Endodermal cell (in vitro differentiated cells): ENCODE measurements at regions not wholly inside any gene's neighbourhood (a gene's known extent, or its start where the extent isn't known, plus 50 kb on each side); places are given as distances from the start of the nearest gene placed in this dataset.

Source experiments
- DNase-seq: peaks from one replicate; pipeline ENCODE4 v3.0.0-alpha.2; 2017
- H3K27ac ChIP-seq: 2 replicates; pipeline ENCODE4 v1.5.1; 2013; ENCODE audit warnings: mild to moderate bottlenecking, low read depth, low read length, moderate library complexity
- H3K27me3 ChIP-seq: 2 replicates; pipeline ENCODE4 v1.6.1; 2013; ENCODE audit warnings: mild to moderate bottlenecking, low read length, moderate library complexity; ENCODE audit not compliant: insufficient read depth, control insufficient read depth, poor library complexity, severe bottlenecking
- H3K36me3 ChIP-seq: 2 replicates; pipeline ENCODE4 v1.7.0; 2013; ENCODE audit warnings: mild to moderate bottlenecking, low read length, moderate library complexity; ENCODE audit not compliant: control insufficient read depth, insufficient read depth
- H3K4me1 ChIP-seq: one replicate; pipeline ENCODE4 v1.7.0; 2013; ENCODE audit warnings: low read length; ENCODE audit not compliant: control insufficient read depth, insufficient read depth
- H3K4me3 ChIP-seq: 2 replicates; pipeline ENCODE4 v1.5.1; 2013; ENCODE audit warnings: mild to moderate bottlenecking, low read length, moderate library complexity
- H3K9ac ChIP-seq: 2 replicates; pipeline ENCODE4 v1.6.1; 2013; ENCODE audit warnings: mild to moderate bottlenecking, low read length, moderate library complexity; ENCODE audit not compliant: poor library complexity, severe bottlenecking; ENCODE audit errors: extremely low read depth
- H3K9me3 ChIP-seq: 2 replicates; pipeline ENCODE4 v1.6.1; 2013; ENCODE audit warnings: mild to moderate bottlenecking, low read length, moderate library complexity; ENCODE audit not compliant: control insufficient read depth
- H3K27ac Mint-ChIP-seq: 2 replicates; pipeline ENCODE4 v1.8.0; 2020; ENCODE audit warnings: mixed read lengths
- H3K27me3 Mint-ChIP-seq: 2 replicates; pipeline ENCODE4 v1.8.0; 2021; ENCODE audit warnings: mild to moderate bottlenecking, mixed read lengths; ENCODE audit not compliant: insufficient read depth
- H3K36me3 Mint-ChIP-seq: 2 replicates; pipeline ENCODE4 v1.8.0; 2020; ENCODE audit warnings: low read depth, mixed read lengths
- H3K4me1 Mint-ChIP-seq: 2 replicates; pipeline ENCODE4 v1.8.0; 2020; ENCODE audit warnings: mixed read lengths
- H3K4me3 Mint-ChIP-seq: 2 replicates; pipeline ENCODE4 v1.8.0; 2020; ENCODE audit warnings: mild to moderate bottlenecking, moderate library complexity, mixed read lengths
- H3K9me3 Mint-ChIP-seq: 2 replicates; pipeline ENCODE4 v1.8.0; 2020; ENCODE audit warnings: mild to moderate bottlenecking, mixed read lengths
- WGBS, 2 experiments: methylation state at CpG; one replicate each; pipeline versions ENCODE4 v1.1.5 to v1.1.7; 2013; ENCODE audit warnings: missing lambda C conversion rate in 2 of 2, mixed read lengths in 1 of 2; ENCODE audit not compliant: insufficient coverage in 1 of 2, insufficient read length in 1 of 2; 5-methylcytosine and 5-hydroxymethylcytosine counted together
- TF ChIP-seq, protein P1 (sequence below): fragments of 200-600 bp; sonication (generic); conservative IDR thresholded peaks from 2 replicates; pipeline ENCODE4 v1.5.0; 2021; ENCODE audit warnings: antibody characterized with exemption, mild to moderate bottlenecking

DNA sequence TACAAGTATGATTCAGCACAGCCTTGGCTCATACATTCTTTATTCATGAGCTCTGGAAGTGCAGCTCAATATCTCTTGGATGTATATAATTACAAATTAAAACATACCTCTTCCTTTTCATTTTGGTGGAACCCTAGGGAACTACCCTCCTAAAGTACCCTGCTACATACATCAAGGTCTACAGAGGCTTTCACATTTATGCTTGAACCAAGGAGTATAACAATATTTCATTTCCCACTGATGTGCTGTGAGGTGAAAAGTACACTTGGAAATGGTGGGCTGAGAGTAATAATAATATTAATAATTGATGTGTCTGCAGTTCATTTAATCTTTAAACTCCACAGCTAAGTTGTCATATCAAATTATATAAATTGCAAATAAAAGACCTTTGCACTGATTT lies 142.2 kb upstream of the LRRC3B start:
- H3K27ac Mint-ChIP-seq = no peak overlapping the region

DNA sequence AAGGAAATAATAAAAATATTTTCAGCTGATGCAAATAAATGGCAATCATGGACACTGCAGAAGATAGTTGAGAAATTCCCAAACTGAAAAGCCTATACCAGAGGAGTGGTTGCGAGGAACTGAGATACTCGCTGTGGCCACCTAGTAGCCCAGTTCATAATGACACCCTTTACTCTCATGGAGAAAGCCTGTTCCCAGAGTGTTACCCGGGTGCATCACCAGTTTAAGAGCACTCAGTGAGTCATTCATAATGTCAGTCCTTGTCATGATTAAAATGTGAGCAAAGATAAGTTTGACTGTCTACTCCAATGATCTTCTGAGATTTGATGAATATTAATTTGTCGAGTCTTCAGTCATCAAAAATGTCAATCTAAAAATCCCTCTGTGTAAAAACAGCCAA lies 138.4 kb upstream of the LRRC3B start:
- no peaks in the 10 kb centered on the region for H3K27me3 Mint-ChIP-seq
- no peak overlapping the region for H3K4me3 ChIP-seq
- H3K36me3 Mint-ChIP-seq = no peaks in the 10 kb centered on the region
- DNase-seq = peak; percentile 79
- H3K27ac ChIP-seq = no peak overlapping the region
- WGBS, 2 experiments = 64 to 67% methylated on average over 2 to 4 of the region's 4 CpGs
- H3K4me3 Mint-ChIP-seq = no peak overlapping the region
- H3K27ac Mint-ChIP-seq = no peak overlapping the region
- H3K4me1 Mint-ChIP-seq = no peaks in the 10 kb centered on the region
- H3K27me3 ChIP-seq = no peaks in the 10 kb centered on the region
- TF ChIP-seq, protein P1, sequence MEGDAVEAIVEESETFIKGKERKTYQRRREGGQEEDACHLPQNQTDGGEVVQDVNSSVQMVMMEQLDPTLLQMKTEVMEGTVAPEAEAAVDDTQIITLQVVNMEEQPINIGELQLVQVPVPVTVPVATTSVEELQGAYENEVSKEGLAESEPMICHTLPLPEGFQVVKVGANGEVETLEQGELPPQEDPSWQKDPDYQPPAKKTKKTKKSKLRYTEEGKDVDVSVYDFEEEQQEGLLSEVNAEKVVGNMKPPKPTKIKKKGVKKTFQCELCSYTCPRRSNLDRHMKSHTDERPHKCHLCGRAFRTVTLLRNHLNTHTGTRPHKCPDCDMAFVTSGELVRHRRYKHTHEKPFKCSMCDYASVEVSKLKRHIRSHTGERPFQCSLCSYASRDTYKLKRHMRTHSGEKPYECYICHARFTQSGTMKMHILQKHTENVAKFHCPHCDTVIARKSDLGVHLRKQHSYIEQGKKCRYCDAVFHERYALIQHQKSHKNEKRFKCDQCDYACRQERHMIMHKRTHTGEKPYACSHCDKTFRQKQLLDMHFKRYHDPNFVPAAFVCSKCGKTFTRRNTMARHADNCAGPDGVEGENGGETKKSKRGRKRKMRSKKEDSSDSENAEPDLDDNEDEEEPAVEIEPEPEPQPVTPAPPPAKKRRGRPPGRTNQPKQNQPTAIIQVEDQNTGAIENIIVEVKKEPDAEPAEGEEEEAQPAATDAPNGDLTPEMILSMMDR = peak; percentile 76
- no peaks in the 10 kb centered on the region for H3K36me3 ChIP-seq
- H3K9me3 ChIP-seq = no peaks in the 10 kb centered on the region
- no peak overlapping the region for H3K9ac ChIP-seq
- H3K9me3 Mint-ChIP-seq = no peaks in the 10 kb centered on the region
- no peaks in the 10 kb centered on the region for H3K4me1 ChIP-seq

More for the DNA sequence above, 142.2 kb upstream of the LRRC3B start:
- no peaks in the 10 kb centered on the region for H3K27me3 Mint-ChIP-seq
- H3K4me1 ChIP-seq = no peaks in the 10 kb centered on the region
- no peak for DNase-seq
- no peaks in the 10 kb centered on the region for H3K9me3 Mint-ChIP-seq
- TF ChIP-seq, protein P1 = no peak
- H3K4me3 Mint-ChIP-seq = no peak overlapping the region
- no peak overlapping the region for H3K9ac ChIP-seq
- no peak overlapping the region for H3K4me3 ChIP-seq
- no peaks in the 10 kb centered on the region for H3K4me1 Mint-ChIP-seq
- H3K36me3 Mint-ChIP-seq = no peaks in the 10 kb centered on the region
- no peaks in the 10 kb centered on the region for H3K9me3 ChIP-seq
- H3K27me3 ChIP-seq = no peaks in the 10 kb centered on the region
- no peaks in the 10 kb centered on the region for H3K36me3 ChIP-seq
- no peak overlapping the region for H3K27ac ChIP-seq

DNA sequence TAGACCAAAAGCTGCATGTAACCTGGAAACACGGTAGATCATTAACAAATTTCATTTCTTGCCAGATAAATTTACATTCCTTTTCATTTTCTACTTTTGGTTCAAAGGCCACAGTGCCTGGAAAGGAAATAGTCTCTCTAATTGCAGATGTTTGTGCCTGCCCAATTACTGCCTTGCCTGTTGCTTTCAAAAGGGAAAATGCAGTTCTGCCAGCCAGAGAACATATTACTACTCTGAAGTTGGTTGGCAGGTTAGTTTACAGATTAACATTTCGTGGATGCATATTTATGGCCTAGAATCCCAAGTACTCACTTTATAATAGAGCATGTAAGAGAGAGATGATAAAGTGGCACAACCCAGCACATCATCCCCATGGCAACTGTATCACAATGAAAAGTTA lies 124.3 kb upstream of the LRRC3B start:
- Mint-ChIP-seq H3K4me1 (no peaks in the 10 kb centered on the region), H3K9me3 (no peaks in the 10 kb centered on the region), H3K4me3 (no peak overlapping the region), H3K27ac (no peak overlapping the region), H3K36me3 (no peaks in the 10 kb centered on the region), H3K27me3 (no peaks in the 10 kb centered on the region)
- Histone ChIP-seq H3K9ac (no peak overlapping the region), H3K9me3 (no peaks in the 10 kb centered on the region), H3K27me3 (no peaks in the 10 kb centered on the region), H3K36me3 (no peaks in the 10 kb centered on the region), H3K4me1 (no peaks in the 10 kb centered on the region), H3K4me3 (no peak overlapping the region), H3K27ac (no peak overlapping the region)
- TF ChIP-seq, protein P1 = no peak
- WGBS, 2 experiments = 46% methylated on average over 2 of the region's 2 CpGs; no CpG with 5 or more reads in 1 of the 2 experiments
- no peak for DNase-seq
